Thymus (tissue), 11 donors: ENCODE measurements at regions not wholly inside any gene's neighbourhood (a gene's known extent, or its start where the extent isn't known, plus 50 kb on each side); places are given as distances from the start of the nearest gene placed in this dataset.

Experiments
- DNase-seq, 9 donors: peaks; one replicate each; pipeline ENCODE4 v3.0.0-alpha.2; 2013; ENCODE audit warnings: low spot score in 9 of 9, low read depth in 6 of 9, missing footprints in 1 of 9
- H3K27ac ChIP-seq, 2 donors: one replicate each; pipeline ENCODE4 v1.5.1; 2013; ENCODE audit warnings: control low read depth in 1 of 2, low read depth in 1 of 2, low read length in 1 of 2, mild to moderate bottlenecking in 1 of 2, moderate library complexity in 1 of 2
- H3K27me3 ChIP-seq, 2 donors: one replicate each; pipeline ENCODE4 v1.5.1; 2013; ENCODE audit warnings: low read length in 1 of 2; ENCODE audit not compliant: control insufficient read depth in 2 of 2, insufficient read depth in 1 of 2
- H3K36me3 ChIP-seq, 2 donors: one replicate each; pipeline ENCODE4 v1.5.1; 2013; ENCODE audit warnings: low read length in 1 of 2, mild to moderate bottlenecking in 1 of 2, moderate library complexity in 1 of 2; ENCODE audit not compliant: control insufficient read depth in 2 of 2, insufficient read depth in 2 of 2
- H3K4me1 ChIP-seq, 2 donors: one replicate each; pipeline ENCODE4 v1.5.1; 2013; ENCODE audit warnings: low read length in 2 of 2; ENCODE audit not compliant: control insufficient read depth in 2 of 2, insufficient read depth in 2 of 2
- H3K4me3 ChIP-seq, 2 donors: one replicate each; pipeline ENCODE4 v1.5.1; 2013; ENCODE audit warnings: low read length in 2 of 2, control low read depth in 1 of 2, mild to moderate bottlenecking in 1 of 2
- H3K9me3 ChIP-seq, 2 donors: one replicate each; pipeline ENCODE4 v1.5.1; 2013; ENCODE audit warnings: low read length in 1 of 2, mild to moderate bottlenecking in 1 of 2; ENCODE audit not compliant: control insufficient read depth in 2 of 2, insufficient read depth in 1 of 2
- WGBS: extraction: QIAGEN DNeasy Blood & Tissue Kit; methylation state at CpG from one replicate; pipeline ENCODE4 v1.1.7; 2013; 5-methylcytosine and 5-hydroxymethylcytosine counted together
- donor health status: healthy.

DNA sequence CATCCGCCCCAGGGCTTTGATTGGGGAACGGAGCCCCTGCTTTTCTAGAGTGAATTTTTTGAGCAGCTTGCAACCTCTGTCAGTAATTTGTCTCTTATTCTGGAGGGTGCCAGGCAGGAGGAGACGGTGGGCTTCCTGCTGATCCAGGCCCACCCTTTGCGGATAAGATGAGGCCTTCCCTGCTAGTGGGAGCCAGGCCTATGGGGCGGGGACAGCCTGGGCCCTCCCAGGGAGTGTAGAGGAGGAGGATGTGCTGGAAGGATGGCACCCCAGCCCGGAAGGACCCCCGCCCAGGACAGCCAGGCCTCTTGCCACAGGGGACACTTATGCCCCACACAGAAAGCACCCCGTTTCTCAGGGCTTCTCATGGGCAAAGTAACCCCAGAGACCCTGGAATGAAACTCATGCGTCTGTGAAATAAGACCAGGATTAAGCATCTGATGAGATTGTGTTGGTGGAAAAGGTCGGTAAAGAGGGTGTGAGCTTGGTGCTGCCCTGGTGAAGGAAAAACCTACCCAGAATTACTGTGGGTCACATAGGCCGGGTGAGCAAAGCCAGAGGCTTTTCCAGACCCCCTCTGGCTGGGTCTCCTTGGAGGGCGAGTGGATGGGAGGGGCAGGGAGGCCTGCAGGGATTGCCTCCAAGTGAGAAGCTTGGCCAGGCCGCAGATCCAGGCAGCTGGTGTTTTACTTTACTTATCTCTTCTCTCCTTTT is 118.7 kb downstream of the SIK1 start:
- H3K4me1 ChIP-seq, result peaks cover 2 to 18% of the 10 kb centered on the region in 2 donors
- no peak overlapping the region for H3K4me3 ChIP-seq
- no peak overlapping the region for H3K27ac ChIP-seq
- peaks cover 0 to 1% of the 10 kb centered on the region in 2 donors for H3K27me3 ChIP-seq
- no peaks in the 10 kb centered on the region for H3K9me3 ChIP-seq
- WGBS, result 96% methylated on average over 13 of the region's 13 CpGs
- no peak for DNase-seq
- no peaks in the 10 kb centered on the region for H3K36me3 ChIP-seq

- H3K4me3 ChIP-seq, result no peak overlapping the region
- no peaks in the 10 kb centered on the region for H3K9me3 ChIP-seq
- H3K36me3 ChIP-seq, result no peaks in the 10 kb centered on the region
- 87% methylated on average over 7 of the region's 7 CpGs for WGBS
- DNase-seq, result no peak
- H3K4me1 ChIP-seq, result peaks cover 2 to 15% of the 10 kb centered on the region in 2 donors
- H3K27me3 ChIP-seq, result peaks cover 0 to 3% of the 10 kb centered on the region in 2 donors
- no peak overlapping the region for H3K27ac ChIP-seq
Measured at GRCh38 chr21:43307677-43308070, 119.3 kb downstream of the SIK1 start.

GRCh38 chr21:43306911-43307676 is 119.8 kb downstream of the SIK1 start:
- Histone ChIP-seq H3K9me3 (no peaks in the 10 kb centered on the region), H3K36me3 (no peaks in the 10 kb centered on the region), H3K27me3 (peaks cover 0 to 3% of the 10 kb centered on the region in 2 donors), H3K27ac (no peak overlapping the region), H3K4me3 (no peak overlapping the region), H3K4me1 (peaks cover 2 to 11% of the 10 kb centered on the region in 2 donors)
- DNase-seq, result no peak
- 90% methylated on average over 24 of the region's 24 CpGs for WGBS

DNA sequence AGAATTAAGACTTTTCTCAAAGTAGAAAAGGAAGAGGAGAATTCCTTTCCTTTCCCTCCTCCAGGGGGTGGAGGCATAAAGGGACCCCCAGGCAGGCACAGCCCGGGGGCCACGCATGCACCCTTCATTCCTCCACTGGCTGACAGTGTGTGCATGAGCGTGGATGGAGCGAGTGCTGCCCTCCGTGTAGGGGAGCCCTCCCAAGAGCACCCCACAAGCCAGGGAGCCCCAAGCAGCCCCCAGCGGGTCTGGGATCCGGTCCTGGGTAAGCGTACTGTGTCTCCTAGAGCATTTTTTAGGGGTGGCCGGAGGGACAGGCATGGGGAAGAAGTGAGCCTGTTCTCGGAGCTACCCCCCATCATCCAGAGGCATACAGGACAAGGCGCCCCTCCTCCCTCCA is 120.5 kb downstream of the SIK1 start:
- WGBS, result 98% methylated on average over 11 of the region's 11 CpGs
- Histone ChIP-seq H3K4me1 (peaks cover 2 to 7% of the 10 kb centered on the region in 2 donors), H3K36me3 (no peaks in the 10 kb centered on the region), H3K27ac (no peak overlapping the region), H3K4me3 (no peak overlapping the region), H3K9me3 (no peaks in the 10 kb centered on the region), H3K27me3 (peaks cover 0 to 3% of the 10 kb centered on the region in 2 donors)
- DNase-seq, result no peak

GRCh38 chr21:43305811-43306311 is 121.1 kb downstream of the SIK1 start:
- DNase-seq, result no peak
- 94% methylated on average over 16 of the region's 16 CpGs for WGBS
- Histone ChIP-seq H3K4me3 (no peak overlapping the region), H3K36me3 (no peaks in the 10 kb centered on the region), H3K27ac (no peak overlapping the region), H3K9me3 (no peaks in the 10 kb centered on the region), H3K27me3 (peaks cover 0 to 3% of the 10 kb centered on the region in 2 donors), H3K4me1 (peaks cover 2 to 4% of the 10 kb centered on the region in 2 donors)

GRCh38 chr21:43305336-43305665 is 121.6 kb downstream of the SIK1 start:
- no peak overlapping the region for H3K4me3 ChIP-seq
- peaks cover 0 to 3% of the 10 kb centered on the region in 2 donors for H3K27me3 ChIP-seq
- peaks cover 2 to 7% of the 10 kb centered on the region in 2 donors for H3K4me1 ChIP-seq
- DNase-seq, result no peak
- H3K9me3 ChIP-seq, result no peaks in the 10 kb centered on the region
- H3K36me3 ChIP-seq, result no peaks in the 10 kb centered on the region
- no peak overlapping the region for H3K27ac ChIP-seq
- 95% methylated on average over 15 of the region's 15 CpGs for WGBS

DNA sequence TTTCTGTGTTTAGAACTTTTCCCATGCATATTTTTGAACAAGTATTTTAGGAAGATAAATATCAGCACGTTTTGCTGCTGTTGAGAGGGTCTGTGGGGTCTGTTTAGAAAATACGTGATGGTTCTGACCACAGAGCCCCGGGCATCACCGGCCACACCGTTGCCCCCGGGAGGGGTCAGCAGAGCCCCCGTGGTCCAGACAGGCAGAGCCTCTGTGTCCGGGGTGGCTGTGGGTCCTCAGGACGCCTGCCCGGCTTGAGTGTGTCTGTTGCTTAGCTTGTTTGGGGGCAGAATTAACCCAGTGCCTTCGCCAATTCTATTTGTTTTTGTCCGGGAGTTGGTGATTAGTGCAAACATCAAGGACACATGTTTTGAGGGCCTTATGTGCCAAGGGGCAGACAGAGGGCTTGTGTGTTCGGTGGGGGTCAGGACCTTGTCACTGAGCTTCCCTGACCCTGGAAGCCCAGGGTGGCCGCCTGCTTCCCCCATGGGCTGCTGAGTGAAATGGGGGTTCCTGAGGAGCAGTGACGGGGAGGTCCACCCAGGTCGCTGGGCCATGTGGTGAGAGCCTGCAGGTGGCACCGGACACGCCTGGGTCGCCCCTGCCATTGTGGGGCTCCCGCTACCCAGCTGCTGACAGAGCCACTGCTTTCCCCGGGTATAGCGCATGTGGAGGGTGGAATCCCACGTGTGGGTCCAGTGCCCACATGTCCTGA is 122.2 kb downstream of the SIK1 start:
- Histone ChIP-seq H3K4me1 (peaks cover 2 to 7% of the 10 kb centered on the region in 2 donors), H3K4me3 (no peak overlapping the region), H3K36me3 (no peaks in the 10 kb centered on the region), H3K9me3 (no peaks in the 10 kb centered on the region), H3K27me3 (peaks cover 0 to 3% of the 10 kb centered on the region in 2 donors), H3K27ac (no peak overlapping the region)
- DNase-seq, result no peak
- WGBS, result 92% methylated on average over 23 of the region's 23 CpGs

DNA sequence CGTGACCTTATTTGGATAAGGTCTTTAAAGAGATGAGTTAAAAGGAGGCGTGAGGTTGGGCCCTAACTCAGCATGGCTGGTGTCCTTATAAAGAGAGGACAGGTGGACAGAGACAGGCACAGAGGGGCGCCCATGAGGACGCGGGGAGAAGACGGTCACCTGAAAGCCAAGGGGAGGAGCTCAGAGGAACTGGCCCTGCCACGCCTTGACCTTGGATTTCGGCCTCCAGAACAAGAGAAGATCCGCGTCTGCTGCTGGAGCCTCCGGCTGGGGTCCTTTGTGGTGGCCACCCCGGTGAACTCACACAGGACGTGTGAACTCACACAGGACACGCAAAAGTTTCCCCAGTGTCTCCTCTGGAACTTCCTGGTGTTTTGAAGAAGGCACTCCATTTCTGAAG is 122.7 kb downstream of the SIK1 start:
- Histone ChIP-seq H3K4me1 (peaks cover 2 to 7% of the 10 kb centered on the region in 2 donors), H3K27ac (no peak overlapping the region), H3K27me3 (peaks cover 0 to 3% of the 10 kb centered on the region in 2 donors), H3K4me3 (no peak overlapping the region), H3K36me3 (no peaks in the 10 kb centered on the region), H3K9me3 (no peaks in the 10 kb centered on the region)
- WGBS, result 96% methylated on average over 14 of the region's 14 CpGs
- DNase-seq, result no peak
